Medulla oblongata (tissue), 1 donor: ENCODE measurements at regions not wholly inside any gene's neighbourhood (a gene's known extent, or its start where the extent isn't known, plus 50 kb on each side); places are given as distances from the start of the nearest gene placed in this dataset.
A peak's percentile ranks its signal among the peaks of the same experiment; 100 is the strongest.

ENCODE experiments used
- DNase-seq: peaks from one replicate; pipeline ENCODE4 v3.0.0-alpha.2; 2015; ENCODE audit errors: extremely low spot score

DNA sequence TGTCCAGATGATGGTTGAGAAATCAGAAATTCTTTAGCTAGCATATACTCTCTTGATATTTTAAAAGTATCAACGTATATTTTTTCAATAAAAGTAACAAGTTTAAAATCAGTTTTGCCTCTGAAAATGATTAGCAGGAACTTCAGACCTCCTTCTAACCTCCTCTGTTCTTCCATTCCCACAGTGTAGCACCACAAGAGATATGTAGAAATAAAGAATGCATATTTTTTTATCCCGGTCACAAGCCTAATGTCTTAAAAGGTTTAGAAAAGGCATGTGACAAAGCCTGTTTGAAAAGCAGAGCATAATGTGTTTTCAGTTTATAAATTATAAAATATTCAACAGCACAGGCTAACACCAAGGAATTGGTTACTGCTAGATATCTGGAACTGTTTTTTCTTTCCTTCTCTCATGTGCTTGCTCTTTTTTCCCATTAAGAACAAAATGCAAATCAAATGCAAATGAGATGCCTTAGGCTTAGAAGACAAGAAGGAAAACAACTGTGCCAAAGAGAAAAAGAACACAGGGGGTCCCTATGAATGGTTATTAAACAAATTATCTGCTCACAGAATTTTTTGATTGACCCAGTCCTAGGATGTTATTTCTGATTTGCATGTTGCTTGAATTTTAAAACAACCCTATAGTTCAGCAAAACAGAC lies 351.7 kb upstream of the FAM241A start:
- peak; percentile 10 for DNase-seq

DNA sequence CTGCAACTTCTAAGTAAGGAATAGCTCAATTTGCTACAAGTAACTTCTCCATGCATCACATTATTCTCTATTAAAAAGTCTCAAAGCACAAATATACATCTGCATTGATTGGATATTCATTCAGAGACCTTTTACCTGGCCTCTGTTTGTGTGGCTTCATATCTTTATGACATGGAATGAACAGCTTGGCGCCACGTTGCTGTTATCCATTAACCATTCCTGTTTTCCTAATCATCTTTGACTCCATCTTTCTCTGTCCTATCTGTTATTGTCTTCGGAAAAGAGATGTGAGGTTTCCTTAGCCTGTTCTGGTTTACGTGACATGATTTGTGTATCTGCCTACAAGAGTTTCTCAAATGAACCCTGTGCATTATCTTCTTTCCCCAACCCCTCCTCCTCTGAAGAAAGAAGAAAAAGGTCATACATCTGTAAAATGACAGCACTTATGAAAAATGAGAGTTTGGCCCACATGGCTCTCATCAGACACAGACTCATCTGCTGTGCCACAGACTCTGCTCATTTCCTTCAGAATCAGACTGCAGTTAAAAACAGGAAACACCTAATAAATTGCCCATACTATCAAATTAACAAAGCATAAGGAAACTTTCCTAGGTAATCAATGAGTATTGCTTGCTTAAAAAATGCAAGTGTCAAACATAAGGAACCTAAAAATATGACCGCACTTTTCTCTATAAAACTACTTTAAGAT lies 347.6 kb upstream of the FAM241A start:
- no peak for DNase-seq

DNA sequence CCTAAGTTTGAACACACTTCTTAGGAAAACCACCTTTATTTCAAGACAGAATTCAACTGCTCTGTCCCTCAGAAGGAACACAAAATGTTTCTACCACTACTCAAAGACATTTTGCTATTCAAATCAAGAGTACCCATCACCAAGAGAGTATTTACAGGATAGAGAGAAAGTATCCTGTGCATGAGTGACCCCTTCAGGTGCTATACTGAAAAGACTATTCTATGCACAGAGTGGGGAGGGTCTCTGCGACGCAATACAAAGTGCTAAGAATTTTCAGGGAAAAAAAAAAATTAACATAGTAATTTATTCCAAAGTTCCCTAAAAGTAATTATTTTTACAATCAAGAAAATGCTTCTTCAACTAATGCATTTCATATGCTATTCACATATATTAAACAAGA lies 346.4 kb upstream of the FAM241A start:
- no peak for DNase-seq

DNA sequence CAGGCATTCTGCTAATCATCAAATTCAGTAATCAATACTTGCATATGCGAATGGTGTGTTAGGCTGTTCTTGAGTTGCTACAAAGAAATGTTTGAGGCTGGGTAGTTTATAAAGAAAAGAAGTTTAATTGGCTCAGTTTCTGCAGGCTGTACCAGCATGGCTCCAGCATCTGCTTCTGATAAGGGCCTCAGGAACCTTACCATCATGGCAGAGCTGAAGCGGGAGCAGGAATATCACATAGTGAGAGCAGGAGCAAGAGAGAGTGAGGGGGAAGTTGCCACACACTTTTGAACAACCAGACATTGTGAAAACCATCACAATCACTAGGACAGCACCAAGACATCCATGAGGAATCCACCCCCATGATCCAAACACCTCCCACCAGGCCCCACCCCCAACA lies 344.7 kb upstream of the FAM241A start:
- DNase-seq, result no peak

DNA sequence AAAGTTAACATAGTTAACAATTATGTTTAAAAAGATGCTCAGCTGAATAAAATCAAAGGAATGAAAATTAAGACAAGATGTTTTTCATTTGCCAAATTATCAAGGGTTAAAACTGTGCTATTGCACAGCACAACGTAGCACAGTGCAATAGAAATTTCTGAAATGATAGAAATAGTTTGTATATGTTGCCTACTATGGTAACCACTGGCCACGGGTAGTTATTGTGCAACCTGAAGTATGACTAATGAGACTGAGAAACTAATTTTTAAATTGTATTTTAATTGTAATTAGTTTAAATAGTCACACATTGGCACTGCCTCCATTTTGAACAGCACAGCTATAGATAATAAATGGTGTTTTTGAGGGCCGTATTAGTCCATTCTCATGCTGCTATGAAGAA lies 343.1 kb upstream of the FAM241A start:
- no peak for DNase-seq

DNA sequence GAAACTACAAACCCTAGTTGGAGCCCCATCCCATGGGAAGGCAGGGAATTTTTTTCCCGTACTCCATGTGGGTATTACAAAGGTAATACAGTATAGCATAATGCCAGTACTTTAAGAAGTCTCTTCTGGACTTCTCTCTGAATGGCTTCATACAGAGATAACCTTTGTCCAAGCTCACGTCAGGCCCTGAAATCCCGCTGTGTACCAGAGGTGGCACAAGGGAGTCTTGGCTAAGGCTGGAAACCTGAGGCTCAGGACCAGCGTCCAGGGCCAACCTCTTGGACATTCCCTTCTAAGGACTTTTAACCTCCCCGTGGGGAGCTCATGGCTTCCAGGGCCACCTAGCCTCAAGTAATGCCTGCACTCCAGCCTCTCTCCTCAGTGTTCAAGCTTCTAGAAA lies 338.9 kb upstream of the FAM241A start:
- no peak for DNase-seq

DNA sequence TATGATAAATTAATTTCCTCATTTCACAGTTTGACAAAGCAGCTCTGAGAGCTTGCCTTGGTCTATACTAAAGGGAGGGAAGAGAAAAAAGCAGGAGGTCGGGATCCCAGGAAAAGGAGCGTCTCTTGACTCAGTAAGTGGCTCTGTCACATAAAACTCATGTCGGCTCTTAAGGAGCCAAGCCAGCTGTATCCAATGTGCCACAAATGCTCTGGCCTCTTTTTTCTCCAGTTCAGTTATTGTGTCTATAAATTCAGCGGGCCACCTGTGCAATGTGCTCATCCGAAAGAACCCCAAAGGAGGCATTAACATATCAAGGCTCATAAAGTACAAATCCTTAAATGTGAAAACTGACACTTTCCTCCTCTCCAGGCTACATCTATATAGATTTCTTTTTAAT lies 337.7 kb upstream of the FAM241A start:
- DNase-seq, result no peak

DNA sequence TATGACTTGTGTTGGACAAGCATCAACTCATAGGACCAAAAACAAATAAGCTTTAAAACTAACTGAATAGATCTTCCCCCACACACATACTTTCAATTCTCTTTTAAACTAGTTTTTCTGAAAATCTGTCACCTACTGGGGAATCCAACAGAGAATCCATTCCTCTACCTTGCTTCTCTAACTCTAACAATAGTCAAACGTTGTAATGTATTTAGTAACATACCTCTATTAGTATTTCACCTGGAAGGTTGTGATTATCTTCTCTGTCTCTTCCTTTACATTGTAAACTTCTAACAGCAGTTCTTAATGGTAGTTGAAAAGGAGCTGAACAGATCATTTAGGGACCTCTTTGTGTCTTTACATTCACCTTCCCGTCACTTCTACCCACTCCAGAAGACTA lies 337.1 kb upstream of the FAM241A start:
- DNase-seq, result no peak

DNA sequence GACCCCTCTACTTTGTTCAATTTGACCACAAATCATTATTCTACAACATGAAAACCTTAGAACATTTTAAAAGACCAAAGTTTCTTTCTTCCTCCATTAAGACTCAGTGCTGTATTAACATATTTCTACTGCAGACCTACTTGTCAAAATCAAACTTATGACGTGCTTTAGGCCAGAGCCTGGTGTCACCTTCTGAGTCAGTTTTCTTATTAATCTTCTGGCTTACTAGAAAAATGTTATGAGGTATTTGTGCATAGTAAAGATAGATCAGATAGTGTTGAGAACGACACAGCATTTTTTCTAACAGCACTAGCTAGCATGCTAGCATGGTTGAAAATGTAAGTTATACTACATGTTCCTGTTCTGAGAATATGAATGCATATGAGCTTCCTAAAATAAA lies 333.6 kb upstream of the FAM241A start:
- DNase-seq, result no peak

DNA sequence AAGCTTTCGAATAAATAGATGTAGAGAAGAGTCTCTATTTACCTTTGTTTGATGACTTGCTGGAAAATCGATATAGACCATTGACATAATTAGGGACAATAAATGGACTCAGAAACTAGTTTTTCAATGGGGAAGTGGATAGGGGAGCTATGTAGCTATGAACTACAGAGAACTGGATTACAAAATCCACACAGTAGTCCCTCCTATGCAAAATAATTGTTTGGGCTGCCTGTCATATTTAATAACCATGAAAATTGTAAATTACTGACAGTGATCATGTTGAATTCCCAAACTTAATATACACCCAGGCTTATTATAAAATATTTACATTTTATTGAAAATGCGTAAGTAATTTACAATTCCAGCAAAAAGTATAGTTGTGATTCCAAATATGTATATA lies 333.1 kb upstream of the FAM241A start:
- DNase-seq, result no peak

DNA sequence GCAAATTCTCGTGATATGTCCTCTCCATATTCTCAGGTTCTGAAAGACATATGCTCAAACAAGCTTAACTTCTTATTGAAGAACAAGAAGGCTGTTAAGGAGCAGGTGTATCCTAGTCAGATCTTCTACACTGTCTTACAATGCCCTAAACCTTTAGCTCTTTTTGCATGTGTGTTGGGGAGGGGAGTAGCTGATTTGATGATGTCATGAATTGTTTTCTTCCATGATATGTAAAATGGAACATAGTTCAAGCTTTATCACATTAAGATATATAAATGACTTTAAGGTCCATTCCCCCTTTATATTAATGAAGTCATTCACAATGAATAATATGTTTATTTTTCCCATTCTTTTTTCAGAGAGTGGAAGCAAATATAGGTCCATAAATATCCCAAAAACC lies 332.5 kb upstream of the FAM241A start:
- no peak for DNase-seq

DNA sequence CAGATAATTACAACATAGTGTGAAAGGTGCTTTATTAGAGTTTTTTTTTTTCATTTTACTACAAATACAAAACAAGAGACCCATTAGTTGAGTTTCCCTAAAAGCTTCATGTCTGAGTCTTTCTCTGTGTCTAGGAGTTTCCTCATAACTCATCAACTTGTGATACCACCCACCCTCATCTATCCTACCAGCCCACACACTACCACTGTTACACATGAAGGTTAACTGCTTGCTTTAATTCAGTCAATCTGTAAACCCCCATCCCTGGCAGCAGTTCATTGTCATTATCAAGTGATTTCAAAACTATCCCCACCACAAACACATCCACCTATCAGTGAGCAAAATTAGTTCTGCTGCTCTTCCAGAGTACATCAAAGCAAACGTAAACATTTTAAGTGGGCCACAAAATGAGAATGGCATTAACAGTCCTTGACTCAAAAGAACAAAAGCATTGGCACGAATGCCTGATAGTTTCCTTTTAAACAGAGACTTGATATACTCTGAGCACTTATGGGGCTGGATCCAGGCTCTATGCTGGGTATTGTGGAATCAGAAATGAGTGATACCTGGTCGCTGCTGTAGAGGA lies 331.6 kb upstream of the FAM241A start:
- DNase-seq, result no peak

DNA sequence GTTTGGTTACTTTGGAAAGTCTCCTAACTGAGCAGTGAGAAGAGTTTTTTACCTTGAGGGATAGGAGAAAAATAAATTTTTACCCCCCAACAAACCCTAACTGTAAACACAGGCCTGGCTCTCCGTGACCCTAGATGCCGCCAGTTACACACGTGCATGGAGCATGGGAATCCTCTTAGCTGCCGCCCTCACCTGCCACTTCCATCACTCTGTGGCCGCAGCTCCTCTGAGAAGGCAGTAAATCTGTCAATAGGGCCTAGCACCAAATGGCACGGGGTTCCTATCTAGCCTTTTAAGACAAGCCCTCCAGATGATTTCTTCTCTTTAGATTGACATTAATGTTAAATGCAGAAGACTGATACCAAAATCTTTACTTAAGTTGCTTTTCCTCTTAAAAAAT lies 330.3 kb upstream of the FAM241A start:
- no peak for DNase-seq

DNA sequence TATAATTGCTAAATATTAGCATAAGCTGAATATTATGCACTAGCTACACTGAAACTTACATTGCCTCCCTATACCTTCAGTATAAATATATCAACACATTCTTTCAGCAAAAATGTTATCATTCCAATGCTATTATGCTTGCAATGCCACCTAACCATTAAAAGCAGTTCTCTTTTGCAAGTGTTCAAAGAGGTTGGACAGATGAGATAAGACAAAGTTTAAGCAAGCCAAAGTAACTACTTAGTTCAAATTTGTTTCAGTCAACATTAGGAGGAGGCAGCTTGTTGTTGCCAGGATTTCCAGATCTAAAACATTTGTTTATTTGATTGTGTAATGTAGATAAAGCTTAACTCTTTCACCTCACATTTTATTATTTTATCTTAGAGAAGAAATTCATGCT lies 323.9 kb upstream of the FAM241A start:
- DNase-seq, result no peak

DNA sequence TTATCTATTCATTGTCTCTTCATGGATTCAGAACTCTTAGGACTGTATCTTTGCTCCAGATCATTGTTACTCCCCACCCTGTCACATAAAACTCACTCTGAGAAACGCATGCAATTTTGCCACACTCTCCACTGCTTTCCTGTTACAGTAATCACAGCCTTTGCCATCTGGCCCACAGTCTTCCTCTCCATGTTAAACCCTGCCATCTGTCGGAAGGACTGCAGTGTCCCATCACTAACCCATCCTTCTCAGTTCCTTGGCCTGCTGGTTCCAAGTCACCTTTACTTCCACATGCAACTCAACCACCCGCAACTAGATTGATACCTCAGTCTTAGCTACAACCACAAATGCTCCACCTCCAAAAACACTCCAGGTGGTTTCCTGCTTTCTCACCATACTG lies 308.7 kb upstream of the FAM241A start:
- no peak for DNase-seq

DNA sequence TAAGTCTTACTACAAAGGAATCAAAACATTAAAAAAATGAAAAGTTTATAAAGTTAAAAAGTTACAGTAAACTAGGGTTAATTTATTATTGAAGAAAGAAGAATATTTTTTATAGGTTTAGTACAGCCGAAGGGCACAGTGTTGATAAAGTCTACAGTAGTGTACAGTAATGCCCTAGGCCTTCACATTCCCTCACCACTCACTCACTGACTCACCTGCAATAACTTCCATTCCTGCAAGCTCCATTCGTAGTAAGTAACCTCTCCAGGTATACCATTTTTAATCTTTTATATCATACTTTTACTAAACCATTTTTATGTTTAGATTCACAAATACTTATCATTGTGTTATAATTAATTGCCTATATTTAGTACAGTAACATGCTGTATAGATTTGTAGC lies 307.5 kb upstream of the FAM241A start:
- DNase-seq, result no peak

DNA sequence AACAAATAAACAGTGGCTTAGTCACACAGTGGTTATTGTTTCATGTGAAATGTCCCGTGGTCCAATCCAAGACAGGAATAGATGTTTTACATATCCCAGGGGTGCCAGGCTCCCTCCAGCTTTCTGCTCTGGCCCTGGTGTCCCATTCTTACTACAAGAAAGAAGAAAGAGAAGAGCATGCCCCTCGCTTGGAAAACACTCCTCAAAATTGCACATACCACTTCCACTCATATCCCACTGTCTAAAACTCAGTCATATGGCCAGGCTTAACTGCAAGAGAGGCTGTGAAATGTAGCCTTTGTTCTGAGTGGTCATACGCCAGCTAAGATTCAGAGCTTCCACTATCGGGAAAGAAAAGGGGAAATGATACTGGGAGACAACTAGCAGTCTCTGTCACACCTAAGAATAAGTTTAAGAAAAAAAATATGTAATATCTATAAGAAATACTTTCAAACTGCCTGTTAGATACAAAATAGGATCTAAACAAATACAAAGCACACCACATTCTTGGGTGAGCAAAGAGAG lies 306.8 kb upstream of the FAM241A start:
- peak; percentile 49 for DNase-seq

DNA sequence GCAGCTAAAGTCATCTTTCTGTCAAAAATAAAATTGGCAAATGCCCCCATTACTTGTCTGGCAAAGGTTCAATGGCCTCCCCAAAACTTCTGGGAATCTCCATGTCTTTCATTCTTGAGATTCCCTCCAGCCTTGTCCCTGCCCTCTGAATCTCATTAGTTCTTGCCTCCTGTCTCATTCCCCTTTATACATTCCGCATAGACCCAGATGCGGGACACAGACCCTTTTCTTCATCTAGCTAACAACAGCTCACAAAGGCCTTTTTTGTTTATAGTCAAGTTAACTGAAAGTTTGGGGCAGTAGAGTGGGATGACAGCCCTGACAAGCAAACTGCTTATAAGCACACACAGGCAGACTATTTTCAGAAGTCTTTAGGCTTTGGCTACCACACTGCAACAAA lies 306.1 kb upstream of the FAM241A start:
- peak; percentile 80 for DNase-seq

DNA sequence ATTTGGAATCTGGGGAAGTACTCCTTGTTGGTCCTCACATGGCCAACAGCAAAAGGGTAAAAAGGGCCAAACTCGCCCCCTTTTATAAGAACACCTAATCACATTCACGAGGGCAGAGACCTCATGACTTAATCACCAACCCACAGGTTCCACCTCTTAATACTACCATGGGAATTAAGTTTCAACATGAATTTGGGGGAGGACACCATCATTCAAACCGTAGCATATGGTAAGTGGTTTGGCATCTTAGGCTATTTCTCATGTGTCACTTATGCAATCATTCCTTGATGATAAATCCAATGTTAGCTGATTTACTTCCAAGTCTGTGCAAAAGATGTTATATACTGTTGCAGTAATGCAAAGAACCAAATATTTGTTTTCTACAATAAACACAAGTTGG lies 302.9 kb upstream of the FAM241A start:
- no peak for DNase-seq

DNA sequence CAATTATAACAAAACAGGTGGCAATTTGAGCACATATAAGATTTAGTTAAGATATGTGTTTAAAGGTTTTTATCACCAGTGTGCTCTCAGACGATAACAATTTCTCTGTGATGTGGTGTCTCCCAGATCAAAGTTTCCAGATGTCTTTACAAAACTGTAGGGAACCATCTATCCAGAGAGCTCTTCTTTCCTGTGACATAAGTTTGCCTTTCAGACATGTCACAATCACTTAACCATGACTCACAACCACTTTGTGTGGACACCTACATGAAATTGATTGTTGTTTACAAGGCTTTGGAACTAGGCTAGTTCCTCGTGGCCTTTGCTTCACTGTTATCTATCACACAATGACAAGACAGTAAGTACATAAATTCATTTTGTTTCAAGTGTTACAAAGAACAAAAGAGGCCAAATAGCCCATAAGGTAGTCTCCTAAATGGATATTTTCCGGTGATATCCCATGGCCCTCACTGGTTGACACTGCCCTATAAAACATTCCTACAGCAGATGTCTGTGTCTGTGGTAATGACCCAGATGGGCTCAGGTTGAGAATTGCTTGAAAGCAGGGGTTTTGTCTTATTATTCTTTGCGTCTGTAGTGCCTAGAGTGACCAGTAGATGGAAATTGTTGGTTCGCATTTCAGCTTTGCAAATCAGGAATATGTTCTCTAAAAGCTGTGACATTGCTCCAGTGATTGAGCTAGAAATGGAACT lies 297.8 kb upstream of the FAM241A start:
- no peak for DNase-seq

DNA sequence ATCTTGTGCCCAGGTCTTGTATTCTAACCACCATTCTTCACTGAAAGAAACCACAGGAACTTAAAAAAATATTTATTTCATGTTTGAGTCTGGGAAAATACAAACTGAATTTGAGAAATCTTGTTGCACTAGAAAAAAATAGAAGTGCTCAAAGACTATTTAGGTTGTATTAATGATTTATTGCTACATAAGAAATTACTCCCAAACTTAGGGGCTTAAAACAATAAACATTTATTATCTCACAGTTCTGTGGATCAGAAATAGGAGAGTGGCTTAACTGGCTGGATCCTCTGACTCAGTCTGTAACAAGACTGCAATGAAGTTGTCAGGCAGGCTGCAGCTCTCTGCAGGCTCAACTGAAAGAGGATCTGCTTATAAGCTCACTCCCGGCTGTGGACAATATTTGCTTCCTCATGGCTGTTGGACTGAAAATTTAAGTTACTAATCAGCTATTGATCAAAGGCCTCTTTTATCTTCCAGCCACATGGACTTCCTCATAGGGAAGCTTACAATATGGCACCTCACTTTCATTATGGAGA lies 295.4 kb upstream of the FAM241A start:
- DNase-seq, result no peak

DNA sequence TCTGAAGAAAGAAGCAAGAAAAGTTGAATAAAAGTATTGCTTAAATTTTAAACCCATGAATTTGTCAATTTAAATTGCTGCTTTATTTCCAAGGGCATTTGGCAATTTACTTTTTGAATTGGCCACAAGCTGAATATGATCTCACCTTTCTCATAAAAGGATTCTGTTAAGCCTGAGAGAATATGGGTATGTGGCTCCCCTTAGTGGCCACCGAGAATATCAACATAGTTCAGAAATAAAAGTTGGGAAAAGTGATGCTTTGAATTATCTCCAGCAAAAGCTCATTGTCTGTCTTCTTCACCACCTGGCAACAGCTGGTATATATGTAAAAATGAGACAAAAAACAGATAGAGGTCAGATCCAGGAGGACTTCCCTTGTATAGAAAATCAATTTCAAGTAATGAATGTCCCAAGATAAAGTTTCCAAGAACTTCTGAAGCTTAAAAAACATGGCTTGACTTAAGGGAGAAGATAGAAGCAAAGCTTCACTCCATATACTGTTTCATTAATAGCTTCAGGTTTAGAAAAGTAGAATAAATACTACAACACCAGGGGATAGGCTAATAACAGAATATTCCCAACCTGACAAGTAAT lies 290.7 kb upstream of the FAM241A start:
- peak; percentile 68 for DNase-seq
